MM.1S (cell line): ENCODE measurements at regions not wholly inside any gene's neighbourhood (a gene's known extent, or its start where the extent isn't known, plus 50 kb on each side); places are given as distances from the start of the nearest gene placed in this dataset.
"Not testable (repeated sequence)": the region's sequence is repeated elsewhere in the genome, so short reads cannot be mapped to it uniquely, and the experiment has no call there.

ENCODE experiments used
- DNase-seq: peaks from one replicate; pipeline ENCODE4 v3.0.0-alpha.2; 2015
- H2AFZ ChIP-seq: fragments of 300-600 bp; sonication (generic); 2 replicates; pipeline ENCODE4 v1.6.0; 2016; ENCODE audit warnings: antibody characterized with exemption, low read length
- H3F3A ChIP-seq: fragments of 300-600 bp; sonication (generic); 2 replicates; pipeline ENCODE4 v1.6.1; 2016; ENCODE audit warnings: mild to moderate bottlenecking, antibody characterized with exemption, low read length, moderate library complexity, mixed read lengths; ENCODE audit not compliant: insufficient read depth
- H3K27ac ChIP-seq: fragments of 300-600 bp; sonication (generic); 2 replicates; pipeline ENCODE4 v1.5.1; 2016; ENCODE audit warnings: mild to moderate bottlenecking, low read length
- H3K27me3 ChIP-seq: fragments of 300-600 bp; sonication (generic); replicated peaks from 2 replicates; pipeline ENCODE4 v1.6.0; 2016; ENCODE audit warnings: low read length; ENCODE audit not compliant: insufficient read depth
- H3K36me3 ChIP-seq: fragments of 300-600 bp; sonication (generic); replicated peaks from 2 replicates; pipeline ENCODE4 v1.6.1; 2016; ENCODE audit warnings: mild to moderate bottlenecking, low read length, mixed read lengths; ENCODE audit not compliant: insufficient read depth
- H3K4me1 ChIP-seq: fragments of 300-600 bp; sonication (generic); 2 replicates; pipeline ENCODE4 v1.6.1; 2016; ENCODE audit warnings: low read length, mixed read lengths
- H3K4me2 ChIP-seq: fragments of 300-600 bp; sonication (generic); 2 replicates; pipeline ENCODE4 v1.6.0; 2016; ENCODE audit warnings: low read depth, low read length
- H3K4me3 ChIP-seq: fragments of 300-600 bp; sonication (generic); 2 replicates; pipeline ENCODE4 v1.5.1; 2016; ENCODE audit warnings: low read length, mixed read lengths
- H3K79me2 ChIP-seq: fragments of 300-600 bp; sonication (generic); 2 replicates; pipeline ENCODE4 v1.6.1; 2016; ENCODE audit warnings: mixed run types, low read length, mixed read lengths
- H3K9ac ChIP-seq: fragments of 300-600 bp; sonication (generic); 2 replicates; pipeline ENCODE4 v1.6.1; 2016; ENCODE audit warnings: low read length, mixed read lengths
- H3K9me2 ChIP-seq: fragments of 300-600 bp; sonication (generic); replicated peaks from 2 replicates; pipeline ENCODE4 v1.6.1; 2016; ENCODE audit warnings: mild to moderate bottlenecking, low read length, mixed read lengths; ENCODE audit not compliant: insufficient read depth
- H3K9me3 ChIP-seq: fragments of 300-600 bp; sonication (generic); replicated peaks from 2 replicates; pipeline ENCODE4 v1.6.1; 2016; ENCODE audit warnings: mild to moderate bottlenecking, low read length, mixed read lengths; ENCODE audit not compliant: insufficient read depth
- H4K20me1 ChIP-seq: fragments of 300-600 bp; sonication (generic); 2 replicates; pipeline ENCODE4 v1.6.1; 2016; ENCODE audit warnings: mild to moderate bottlenecking, low read length, moderate library complexity, mixed read lengths; ENCODE audit not compliant: insufficient read depth
- EZH2 ChIP-seq: fragments of 300-600 bp; sonication (generic); optimal IDR thresholded peaks from 2 replicates; pipeline ENCODE3; 2017; ENCODE audit warnings: low read depth, mild to moderate bottlenecking, antibody characterized with exemption, low read length, mixed read lengths
- EZH2phosphoT487 ChIP-seq: fragments of 300-600 bp; sonication (generic); IDR thresholded peaks from 2 replicates; pipeline ENCODE4 v1.6.1; 2018; ENCODE audit warnings: antibody characterized with exemption, low read length
- TF ChIP-seq, protein P1 (sequence below): fragments of 300-600 bp; sonication (generic); IDR thresholded peaks from 2 replicates; pipeline ENCODE4 v1.5.1; 2016; ENCODE audit warnings: antibody characterized with exemption, low read length, mixed read lengths

GRCh38 chr20:59484228-59484627 lies 120.1 kb upstream of the PHACTR3 start:
- Histone ChIP-seq H3K9me3 (no peaks in the 10 kb centered on the region), H4K20me1 (no peaks in the 10 kb centered on the region), H3K36me3 (no peaks in the 10 kb centered on the region), H3F3A (no peaks in the 10 kb centered on the region), H3K9me2 (no peaks in the 10 kb centered on the region), H3K27me3 (peaks cover 87% of the 10 kb centered on the region), H2AFZ (no peak overlapping the region), H3K4me1 (no peaks in the 10 kb centered on the region), H3K27ac (no peak overlapping the region), H3K79me2 (no peaks in the 10 kb centered on the region), H3K4me2 (no peak overlapping the region), H3K9ac (no peak overlapping the region), H3K4me3 (no peak overlapping the region)
- DNase-seq: no peak
- TF ChIP-seq EZH2: no peak
- TF ChIP-seq, protein P1, sequence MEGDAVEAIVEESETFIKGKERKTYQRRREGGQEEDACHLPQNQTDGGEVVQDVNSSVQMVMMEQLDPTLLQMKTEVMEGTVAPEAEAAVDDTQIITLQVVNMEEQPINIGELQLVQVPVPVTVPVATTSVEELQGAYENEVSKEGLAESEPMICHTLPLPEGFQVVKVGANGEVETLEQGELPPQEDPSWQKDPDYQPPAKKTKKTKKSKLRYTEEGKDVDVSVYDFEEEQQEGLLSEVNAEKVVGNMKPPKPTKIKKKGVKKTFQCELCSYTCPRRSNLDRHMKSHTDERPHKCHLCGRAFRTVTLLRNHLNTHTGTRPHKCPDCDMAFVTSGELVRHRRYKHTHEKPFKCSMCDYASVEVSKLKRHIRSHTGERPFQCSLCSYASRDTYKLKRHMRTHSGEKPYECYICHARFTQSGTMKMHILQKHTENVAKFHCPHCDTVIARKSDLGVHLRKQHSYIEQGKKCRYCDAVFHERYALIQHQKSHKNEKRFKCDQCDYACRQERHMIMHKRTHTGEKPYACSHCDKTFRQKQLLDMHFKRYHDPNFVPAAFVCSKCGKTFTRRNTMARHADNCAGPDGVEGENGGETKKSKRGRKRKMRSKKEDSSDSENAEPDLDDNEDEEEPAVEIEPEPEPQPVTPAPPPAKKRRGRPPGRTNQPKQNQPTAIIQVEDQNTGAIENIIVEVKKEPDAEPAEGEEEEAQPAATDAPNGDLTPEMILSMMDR: no peak
- no peak for TF ChIP-seq EZH2phosphoT487

GRCh38 chr20:59485576-59486454 lies 118.5 kb upstream of the PHACTR3 start:
- no peak for DNase-seq
- H3K4me2 ChIP-seq: no peak overlapping the region
- H4K20me1 ChIP-seq: no peaks in the 10 kb centered on the region
- H3K27ac ChIP-seq: no peak overlapping the region
- no peak overlapping the region for H2AFZ ChIP-seq
- no peaks in the 10 kb centered on the region for H3K79me2 ChIP-seq
- H3K9me3 ChIP-seq: no peaks in the 10 kb centered on the region
- H3K9me2 ChIP-seq: no peaks in the 10 kb centered on the region
- no peak for TF ChIP-seq EZH2phosphoT487
- H3K4me1 ChIP-seq: no peaks in the 10 kb centered on the region
- H3K9ac ChIP-seq: no peak overlapping the region
- H3K36me3 ChIP-seq: no peaks in the 10 kb centered on the region
- no peak overlapping the region for H3K4me3 ChIP-seq
- H3F3A ChIP-seq: no peaks in the 10 kb centered on the region
- peaks cover 86% of the 10 kb centered on the region for H3K27me3 ChIP-seq

GRCh38 chr20:59488459-59488858 lies 115.9 kb upstream of the PHACTR3 start:
- not testable (repeated sequence) for H3K4me2 ChIP-seq, H3K4me3 ChIP-seq, H3K79me2 ChIP-seq, H3K36me3 ChIP-seq, H2AFZ ChIP-seq, H3K9ac ChIP-seq, H3K9me2 ChIP-seq, H3K9me3 ChIP-seq, H3K27ac ChIP-seq, H3F3A ChIP-seq, H4K20me1 ChIP-seq, DNase-seq, H3K4me1 ChIP-seq
- H3K27me3 ChIP-seq: peaks cover 84% of the 10 kb centered on the region

DNA sequence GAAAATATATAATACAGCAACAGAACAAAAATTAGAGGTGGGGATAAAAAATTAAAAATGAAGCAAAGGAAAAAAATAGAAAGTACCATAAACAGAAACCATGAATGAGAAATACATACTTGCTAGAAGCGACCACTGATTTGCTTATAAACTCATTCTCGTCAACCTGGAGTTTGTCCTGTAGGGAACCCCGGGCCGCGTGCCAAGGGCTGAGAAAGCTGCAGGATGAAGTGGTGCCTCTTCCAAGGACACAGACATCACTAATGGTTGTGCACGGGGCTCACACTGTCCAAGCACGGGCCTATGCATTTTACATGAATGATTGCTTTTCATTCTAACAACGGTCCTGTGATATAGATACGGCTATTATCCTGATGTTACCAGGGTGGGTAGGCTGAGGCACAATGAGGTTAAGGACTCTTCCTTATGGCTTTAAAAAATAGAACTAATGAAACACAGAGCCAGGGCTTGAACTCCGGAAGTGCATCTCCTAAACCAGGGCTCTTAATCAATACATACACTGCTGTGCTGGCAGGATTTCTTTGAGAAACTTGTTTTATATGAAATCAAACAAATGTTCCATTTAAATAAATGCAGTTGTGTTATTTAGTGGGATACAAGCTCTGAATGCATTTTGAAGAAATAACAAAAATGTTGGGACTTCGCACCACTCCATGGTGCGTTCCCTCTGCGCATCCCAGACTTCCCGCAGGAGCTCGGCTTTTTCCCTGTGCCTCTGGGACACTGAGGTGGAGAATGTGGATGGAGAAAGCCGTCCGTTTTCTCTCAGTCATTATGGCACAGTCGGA lies 113.9 kb upstream of the PHACTR3 start:
- H3K27me3 ChIP-seq: peaks cover 91% of the 10 kb centered on the region
- DNase-seq: not testable (repeated sequence)

More for the DNA sequence above, 113.9 kb upstream of the PHACTR3 start:
- not testable (repeated sequence) for H3K79me2 ChIP-seq, H3K4me2 ChIP-seq, H3K4me1 ChIP-seq, H3F3A ChIP-seq, H3K9ac ChIP-seq, H4K20me1 ChIP-seq, H3K9me3 ChIP-seq, H3K9me2 ChIP-seq, H2AFZ ChIP-seq, H3K27ac ChIP-seq, H3K4me3 ChIP-seq, H3K36me3 ChIP-seq
